RPMI8226 (cell line): ENCODE measurements at regions not wholly inside any gene's neighbourhood (a gene's known extent, or its start where the extent isn't known, plus 50 kb on each side); places are given as distances from the start of the nearest gene placed in this dataset.
"Not testable (repeated sequence)": the region's sequence is repeated elsewhere in the genome, so short reads cannot be mapped to it uniquely, and the experiment has no call there.

Experiments used
- DNase-seq: peaks from one replicate; pipeline ENCODE4 v3.0.0-alpha.2; 2015

DNA sequence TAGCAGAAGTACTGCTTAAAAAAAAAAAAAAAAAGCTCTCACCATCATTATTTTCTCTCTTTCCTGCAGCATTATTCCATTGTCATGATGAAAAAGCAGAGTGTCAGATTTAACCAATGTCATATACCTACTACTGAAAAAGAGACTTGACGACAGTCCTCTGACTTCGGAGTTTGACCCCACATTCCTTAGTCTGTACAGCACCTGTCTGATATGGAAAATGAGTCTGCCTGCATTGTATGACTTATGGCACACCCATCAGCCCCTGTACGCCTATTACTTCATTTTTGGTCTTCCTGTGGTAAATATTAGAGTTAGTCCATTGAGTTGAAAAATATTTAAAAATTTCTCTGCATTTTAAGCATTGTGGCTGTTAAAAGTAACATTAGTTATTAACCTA, 54.5 kb upstream of the NOX4 start:
- DNase-seq, result no peak

DNA sequence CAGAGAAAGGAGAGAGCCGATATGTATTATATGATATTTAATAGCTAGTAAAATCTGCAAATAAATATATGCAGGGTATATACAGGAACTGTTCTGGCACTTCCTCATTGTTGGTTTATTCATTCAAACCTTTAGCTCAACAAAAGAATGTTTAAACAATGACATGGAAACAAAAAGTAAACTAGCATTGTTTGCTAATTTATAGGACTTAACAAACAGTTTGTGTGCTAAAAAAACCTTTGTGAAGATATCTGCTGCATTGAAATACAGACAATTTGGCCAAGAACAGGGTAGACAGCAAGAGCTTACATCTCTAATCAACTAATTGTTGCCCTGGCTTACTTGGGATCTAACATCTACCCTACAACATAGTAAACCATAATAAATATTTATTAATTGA, 64.6 kb upstream of the NOX4 start:
- DNase-seq, result not testable (repeated sequence)

DNA sequence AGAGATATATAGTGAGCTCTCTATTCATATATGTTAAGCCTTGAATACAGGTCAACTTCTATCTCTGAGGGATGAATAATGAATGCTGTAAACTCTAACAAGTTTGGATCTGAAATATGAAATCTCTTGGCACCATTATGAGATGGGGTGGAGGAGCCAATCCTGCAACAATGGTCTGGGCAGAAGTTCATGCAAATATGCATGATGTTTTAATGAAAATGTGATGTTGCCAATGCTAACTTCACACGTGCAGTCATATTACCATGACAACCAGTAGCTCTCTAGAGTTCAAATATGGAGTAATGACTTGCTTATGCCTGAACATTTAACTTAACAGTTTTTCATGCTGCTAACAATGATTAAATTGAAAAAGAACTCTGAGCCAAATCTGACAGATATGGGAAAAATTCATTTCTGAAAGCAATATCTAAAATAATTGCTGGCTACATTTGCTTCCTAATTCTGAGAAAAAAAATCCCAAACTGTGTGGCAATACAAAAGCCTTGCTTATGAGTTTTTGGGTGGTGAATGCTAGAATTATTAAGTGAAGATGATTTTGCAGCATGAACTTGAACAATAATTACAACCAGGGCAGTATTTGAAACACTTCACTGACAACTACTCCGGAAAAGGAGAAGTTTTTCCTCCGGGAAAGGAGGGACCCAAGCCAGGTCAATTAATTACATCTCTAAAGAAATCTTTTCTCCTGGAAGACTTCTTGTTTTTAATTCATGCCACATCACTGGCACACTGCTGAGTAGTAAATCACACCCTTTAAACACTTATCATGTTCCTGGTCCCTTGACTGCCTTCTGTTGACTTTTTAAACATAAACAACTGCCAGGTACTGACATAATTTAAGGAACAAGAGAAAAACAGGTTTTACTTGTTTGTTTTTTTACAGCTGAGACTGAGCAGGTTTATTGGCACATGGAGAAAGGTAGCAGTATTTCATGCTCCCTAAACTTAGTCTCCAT, 65.8 kb upstream of the NOX4 start:
- not testable (repeated sequence) for DNase-seq

DNA sequence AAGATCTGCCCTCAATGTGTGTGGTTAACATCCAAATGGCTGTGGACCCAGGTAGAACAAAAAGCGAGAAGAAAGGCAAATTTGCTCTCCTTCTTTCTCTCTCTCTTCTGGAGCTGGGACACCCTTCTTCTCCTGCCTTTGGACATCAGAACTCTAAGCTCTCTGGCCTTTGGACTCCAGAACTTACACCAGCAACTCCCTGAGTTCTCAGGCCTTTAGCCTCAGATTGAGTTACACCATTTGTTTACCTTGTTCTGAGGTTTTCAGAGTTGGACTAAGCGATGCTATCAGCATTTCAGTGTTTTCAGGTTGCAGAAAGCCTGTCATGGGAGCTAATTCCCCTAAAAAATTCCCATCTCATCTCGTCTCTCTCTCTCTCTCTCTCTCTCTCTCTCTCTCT, 69.4 kb upstream of the NOX4 start:
- DNase-seq, result not testable (repeated sequence)

DNA sequence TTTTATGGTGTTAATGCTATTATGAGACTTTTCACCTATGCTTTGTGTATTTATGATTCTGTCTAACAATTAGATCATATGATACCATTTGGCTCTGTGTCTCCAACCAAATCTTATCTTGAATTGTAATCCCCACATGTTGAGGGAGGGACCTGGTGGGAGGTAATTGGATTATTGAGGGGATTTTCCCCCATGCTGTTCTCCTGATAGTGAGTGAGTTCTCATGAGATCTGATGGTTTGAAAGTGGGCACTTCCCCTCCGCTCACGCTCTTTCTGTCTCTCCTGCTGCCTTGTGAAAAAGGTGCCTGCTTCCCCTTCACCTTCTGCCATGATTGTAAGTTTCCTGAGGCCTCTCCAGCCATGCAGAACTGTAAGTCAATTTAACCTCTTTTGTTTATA, 71.6 kb upstream of the NOX4 start:
- DNase-seq, result not testable (repeated sequence)

DNA sequence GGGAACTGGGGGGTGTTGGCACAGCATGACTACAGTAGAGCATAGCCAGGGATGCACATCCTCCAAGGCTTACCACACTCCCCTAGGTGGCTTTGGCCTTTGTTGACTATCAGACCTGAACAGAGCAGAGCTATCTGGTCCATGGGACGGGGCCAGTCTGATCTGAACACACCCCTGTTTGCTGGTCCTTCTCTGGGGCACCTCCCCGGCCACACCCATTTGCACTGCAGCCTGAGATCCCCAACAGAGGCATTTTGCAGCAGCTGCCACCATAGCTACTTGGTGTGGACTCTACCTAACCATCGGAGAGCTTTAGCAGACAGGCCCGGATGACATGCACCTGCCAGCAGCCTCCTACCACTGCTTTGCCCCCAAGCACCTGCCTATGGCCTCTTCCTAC, 75.8 kb upstream of the NOX4 start:
- DNase-seq, result no peak

DNA sequence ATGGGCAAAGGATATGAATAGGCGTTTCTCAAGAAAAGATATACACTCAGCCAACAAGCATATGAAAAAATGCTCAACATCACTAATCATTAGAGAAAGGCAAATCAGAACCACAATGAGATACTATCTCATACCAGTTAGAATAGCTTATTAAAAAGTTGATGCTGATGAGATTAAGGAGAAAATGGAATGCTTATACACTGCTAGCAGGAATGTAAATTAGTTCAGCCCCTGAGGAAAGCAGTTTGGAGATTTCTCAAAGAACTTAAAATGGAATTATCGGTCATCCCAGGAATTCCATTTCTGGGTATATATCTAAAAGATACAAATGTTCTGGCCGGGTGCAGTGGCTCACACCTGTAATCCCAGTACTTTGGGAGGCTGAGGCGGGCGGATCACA, 78.2 kb upstream of the NOX4 start:
- not testable (repeated sequence) for DNase-seq

DNA sequence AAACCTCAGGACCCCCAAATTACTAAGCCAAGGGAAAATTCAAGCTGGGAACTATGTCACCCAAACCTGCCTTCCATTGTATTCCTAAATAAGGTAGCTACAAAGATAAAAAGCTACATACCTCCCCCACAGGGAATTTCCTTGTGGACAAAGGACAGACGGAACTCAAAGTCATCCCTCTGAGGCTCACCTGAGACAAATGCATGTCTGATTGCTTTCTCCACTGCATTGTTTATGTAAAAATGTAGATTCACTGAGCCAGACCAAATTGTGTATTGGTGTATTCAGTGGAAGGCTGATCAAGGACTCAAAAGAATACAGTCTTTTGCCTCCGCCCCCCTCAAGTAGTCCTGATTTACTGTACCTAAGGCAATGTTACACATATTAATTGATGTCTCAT, 80.5 kb upstream of the NOX4 start:
- DNase-seq, result not testable (repeated sequence)

DNA sequence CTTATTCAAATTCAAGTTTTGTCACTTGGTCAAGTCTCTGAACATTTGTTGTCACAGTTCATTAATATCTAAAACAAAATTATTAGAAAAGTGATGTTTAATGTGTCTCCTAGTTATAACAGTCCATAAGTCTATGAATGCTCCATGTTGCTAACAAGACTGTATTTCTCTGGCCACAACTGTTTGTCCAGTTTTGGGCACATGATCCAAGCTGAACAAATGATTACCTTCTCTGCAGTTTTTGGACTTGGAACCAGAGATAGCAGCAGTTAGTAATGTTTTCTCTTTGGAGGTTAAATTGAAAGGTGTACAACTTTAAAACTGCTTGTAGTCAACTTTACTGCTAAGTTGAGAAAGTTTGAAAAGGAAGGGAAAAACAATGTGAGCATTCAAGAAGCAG, 84.7 kb upstream of the NOX4 start:
- DNase-seq, result not testable (repeated sequence)

DNA sequence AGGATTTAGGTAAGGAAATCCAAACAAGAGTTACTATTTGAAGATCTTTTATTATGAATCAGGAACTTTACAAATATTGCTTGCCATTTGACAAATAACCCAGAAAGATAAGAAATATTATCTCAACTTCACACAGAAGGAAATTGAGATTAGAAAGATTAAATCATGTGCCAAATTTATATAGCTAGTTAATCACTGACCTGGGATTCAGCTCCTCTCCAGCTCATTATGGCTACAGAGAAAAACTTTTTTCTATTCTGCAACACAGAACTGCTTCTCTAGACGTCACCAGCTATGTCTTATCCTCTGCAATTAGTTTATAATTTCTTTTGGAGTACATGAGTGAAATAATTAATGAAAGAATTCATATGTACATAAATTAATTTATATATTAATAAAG, 86.3 kb upstream of the NOX4 start:
- DNase-seq, result not testable (repeated sequence)

DNA sequence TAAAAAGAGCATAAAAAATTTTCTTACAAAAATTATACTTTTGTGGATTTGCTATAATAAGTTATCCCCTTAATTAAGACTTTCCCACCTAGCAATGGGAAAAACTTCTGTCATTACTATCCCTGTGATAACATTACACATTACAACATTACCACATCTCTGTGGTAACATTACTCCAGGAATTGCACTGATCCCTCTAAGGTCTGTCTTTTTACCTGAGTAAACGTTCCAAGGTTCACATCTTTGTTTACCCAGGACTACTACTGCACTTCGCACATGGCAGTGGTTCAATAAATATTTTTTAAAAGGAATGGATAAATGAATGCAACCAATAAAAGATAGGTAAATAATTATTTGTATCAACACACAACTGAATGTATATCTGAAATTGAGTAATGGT, 92.4 kb upstream of the NOX4 start:
- no peak for DNase-seq

DNA sequence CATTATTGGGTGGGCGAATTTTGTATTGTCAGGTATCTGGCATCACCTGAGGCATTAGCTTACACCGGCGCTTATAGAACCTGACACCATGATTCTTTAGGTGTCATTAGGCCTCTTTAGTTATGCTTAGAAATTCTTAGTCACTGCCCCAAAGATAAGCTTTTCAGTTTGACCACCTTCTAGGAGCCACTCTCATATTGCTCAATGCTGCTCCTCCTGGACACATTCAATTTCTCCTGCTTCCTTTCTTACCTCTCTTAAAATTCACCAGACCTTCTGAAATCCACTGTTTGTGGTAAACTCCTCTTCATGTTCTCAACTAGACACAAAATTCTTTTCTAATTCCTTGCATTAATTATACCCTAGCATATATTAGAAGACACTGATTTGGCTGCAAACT, 93.9 kb upstream of the NOX4 start:
- not testable (repeated sequence) for DNase-seq

DNA sequence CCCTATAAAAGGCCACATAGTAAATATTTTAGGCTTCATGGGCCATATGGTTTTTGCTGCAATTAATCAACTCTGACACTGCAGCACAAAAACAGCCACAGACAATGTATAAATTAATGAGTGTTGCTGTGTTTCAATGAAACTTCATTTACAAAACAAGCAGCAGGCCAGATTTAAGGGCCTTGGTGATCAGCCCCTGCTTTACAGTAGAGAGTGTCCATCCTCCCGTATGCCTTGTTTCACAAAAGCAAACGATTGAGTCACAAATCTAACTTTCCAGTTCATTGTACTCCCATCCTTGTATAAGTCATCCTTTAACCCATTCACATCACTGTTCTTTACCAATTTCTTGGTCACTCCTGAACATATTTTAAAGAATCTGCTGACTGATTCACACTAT, 94.3 kb upstream of the NOX4 start:
- DNase-seq, result not testable (repeated sequence)

DNA sequence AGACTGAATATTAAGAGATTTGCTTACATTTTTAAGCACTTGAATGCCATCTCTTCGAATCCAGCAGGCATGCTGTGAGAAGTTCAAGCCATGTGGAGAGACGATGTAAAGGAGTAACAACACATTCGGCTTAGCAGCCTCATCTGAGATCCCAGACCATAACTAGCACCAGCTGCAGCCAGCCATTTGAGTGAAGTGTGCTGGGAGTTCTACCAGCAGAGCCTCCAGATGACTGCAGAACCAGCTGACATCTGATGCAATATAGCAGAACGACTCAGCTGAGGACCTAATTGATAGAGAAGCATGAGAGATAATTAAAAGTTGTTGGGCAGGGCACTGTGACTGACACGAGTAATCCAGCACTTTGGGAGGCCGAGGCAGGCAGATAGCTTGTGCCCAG, 98.2 kb upstream of the NOX4 start:
- not testable (repeated sequence) for DNase-seq

DNA sequence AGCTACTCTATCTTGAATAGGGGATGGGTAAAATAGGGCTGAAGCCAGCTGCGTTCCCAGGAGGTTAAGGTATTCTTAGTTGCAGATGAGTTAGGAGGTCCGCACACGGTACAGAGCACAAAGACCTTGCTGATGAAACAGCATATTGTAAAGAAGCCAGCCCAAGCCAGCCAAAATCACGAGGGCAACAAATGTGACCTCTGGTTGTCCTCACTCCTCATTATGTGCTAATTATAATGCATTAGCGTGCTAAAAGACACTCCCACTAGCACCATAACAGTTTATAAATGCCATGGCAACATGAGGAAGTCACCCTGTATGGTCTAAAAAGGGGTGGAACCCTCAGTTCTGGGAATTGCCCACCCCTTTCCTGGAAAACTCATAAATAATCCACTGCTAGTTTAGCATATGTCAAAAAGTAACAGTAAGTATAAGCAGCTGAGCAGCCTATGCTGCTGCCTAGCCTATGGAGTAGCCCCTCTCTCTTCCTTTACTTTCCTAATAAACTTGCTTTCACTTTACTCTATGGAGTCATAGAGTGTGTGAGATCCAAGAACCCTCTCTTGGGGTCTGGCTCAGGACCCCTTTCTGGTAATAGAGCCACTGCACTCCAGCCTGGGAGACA, 98.9 kb upstream of the NOX4 start:
- not testable (repeated sequence) for DNase-seq

DNA sequence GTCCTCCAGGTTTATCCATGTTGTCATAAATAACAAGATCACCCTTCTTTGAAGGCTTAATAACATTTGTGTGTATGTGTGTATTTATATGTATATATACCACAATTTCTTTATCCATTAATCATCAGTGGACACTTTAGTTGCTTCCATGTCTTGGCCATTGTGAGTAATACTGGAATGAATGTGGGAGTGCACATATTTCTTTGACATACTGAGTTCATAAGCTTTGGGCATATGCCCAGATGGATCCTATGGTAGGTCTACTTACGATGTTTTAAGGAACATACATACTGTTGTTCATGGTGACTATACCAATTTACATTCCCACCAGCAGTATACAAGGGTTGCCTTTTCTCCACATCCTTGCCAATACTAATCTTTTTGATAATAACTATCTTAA, 108.8 kb upstream of the TRIM77 start:
- DNase-seq, result not testable (repeated sequence)

DNA sequence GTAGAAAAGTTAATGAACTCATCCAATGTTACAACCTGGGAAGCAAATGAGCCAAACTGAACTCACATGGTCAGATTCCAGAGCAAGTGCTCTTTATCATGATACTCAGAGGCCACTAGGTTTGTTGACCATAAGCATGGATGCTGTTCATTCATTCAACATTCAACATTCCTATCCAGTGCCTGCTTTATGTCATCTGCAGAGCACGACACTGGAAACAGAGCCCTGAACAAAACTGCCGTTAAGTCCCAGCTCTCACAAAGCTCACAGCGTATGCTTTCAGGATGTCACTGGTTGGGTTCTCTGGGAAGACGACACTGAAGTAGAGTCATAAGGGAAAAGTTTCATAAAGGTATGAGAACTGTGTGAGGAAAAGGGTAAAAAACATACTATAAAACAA, 105.8 kb upstream of the TRIM77 start:
- no peak for DNase-seq

DNA sequence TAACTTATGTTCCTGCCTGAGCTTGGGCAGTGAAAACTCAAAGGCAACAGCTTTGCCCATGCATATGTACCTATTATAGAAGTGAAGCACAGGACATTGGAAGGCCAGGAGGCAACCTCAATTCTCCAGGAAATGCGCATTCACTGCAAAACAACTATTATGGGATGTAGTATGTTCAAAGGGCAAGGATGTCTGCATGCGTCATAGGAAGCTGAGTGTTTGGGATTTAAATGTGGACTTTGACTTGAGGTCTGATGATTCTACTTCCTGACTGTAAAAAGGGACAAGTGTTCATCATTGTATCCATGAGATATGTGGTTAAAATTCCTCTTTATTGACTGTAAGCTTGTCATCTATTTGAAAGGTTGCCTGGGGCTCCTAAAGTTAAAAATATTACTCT, 103.3 kb upstream of the TRIM77 start:
- DNase-seq, result not testable (repeated sequence)

DNA sequence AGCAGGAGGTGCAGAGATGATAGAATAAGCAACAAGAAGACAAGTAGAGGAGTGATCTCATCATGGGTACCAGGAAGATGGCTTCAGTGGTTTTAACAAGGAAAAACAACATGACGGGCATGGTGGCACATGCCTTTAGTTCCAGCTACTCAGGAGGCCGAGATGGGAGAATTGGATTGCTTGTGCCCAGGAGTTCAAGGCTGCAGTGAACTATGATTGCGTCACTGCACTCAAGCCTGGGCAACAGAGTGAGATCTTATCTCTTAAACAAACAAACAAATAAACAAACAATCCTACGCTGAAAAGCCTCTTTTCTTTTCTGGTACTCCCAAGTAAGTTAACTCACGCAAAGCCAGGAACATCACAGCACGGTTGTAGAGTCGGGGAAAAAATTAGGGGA, 102.6 kb upstream of the TRIM77 start:
- DNase-seq, result not testable (repeated sequence)

DNA sequence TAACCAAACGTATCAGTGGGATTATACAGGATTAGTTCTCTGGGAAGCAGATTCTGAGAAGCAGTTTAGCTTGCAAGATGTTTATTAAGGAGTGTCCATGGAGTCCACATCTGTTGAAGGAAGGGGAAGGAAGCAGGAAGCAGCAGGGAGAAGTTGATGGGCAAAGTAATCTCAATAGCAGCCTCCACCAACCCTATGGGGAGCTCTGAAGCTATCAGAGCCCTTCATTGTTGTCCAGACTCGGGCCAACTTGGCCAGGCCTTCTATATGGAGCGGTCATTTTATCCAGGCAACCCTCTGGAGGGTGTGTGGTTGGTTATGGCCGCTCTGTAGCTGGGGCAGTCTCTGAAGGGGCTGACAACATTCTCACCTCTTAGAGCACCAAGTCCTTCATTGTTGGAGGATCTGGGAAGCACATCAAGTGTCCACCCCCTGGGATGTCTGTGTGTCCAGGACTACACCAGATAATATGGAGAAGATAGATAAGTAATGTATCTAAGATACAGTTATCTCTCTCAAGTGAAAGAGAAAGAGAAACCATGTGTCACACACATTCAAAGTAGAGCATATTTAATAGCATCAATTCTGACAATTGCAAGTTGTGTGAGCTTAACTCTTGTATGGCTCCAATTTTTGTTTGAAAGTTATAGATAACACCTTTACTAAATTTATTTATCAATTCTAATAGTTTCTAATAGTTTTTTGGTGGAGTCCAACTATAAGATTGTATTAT, 101.7 kb upstream of the TRIM77 start:
- DNase-seq, result no peak

DNA sequence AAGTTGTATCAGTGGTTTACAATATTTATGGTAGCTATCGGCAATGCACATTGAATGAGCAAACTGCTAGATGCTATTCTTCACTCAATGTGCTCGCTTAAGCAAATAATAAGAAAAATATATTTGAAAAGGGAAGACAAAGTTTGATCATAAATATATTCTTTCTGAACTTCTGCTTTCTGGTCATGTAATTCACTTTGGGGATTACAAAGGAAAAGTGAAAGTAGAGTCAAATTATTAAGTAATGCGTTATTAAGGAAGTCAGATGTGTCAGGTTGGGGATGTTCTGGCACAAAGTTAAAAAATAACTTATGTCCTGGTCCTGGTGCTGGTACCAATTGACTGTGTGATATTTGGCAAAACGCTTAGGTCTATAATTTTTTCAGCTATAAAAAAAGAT, 98.0 kb upstream of the TRIM77 start:
- no peak for DNase-seq

DNA sequence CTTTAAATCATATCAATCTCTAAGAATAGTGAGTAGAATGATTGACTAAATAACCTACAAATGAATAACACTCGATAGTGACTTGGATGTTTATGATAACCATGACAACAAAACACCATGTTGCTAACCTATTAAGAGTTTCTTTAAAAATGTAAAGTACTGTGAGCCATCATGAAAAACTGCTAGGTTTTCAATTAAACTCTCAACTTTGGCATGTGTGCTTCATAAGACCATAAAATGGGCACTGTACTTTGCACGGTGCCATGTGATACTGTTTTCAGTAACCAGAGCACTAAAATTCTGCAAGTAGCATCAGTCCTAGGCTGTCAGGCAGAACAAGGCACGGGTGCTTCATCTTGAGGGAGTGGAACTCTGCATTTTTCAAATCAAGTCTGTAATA, 96.2 kb upstream of the TRIM77 start:
- DNase-seq, result no peak

DNA sequence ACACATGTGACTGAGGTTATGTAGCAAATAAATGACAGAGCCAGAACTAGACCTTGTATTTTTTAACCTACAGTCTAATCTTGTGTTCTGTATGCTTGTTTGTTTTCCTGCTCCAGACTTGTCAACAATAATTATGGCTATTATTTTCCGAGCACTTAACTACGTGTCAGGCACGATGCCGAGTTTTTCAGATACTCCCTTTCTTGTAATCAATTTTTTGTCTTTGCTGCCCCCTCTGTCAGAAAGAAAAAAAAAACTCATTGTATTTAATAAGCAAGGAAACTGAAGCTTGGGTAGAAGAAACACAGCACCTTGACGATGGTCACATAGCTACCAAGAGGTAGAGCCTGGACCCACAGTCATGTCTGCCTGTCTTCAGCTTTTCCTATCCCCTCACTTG, 95.7 kb upstream of the TRIM77 start:
- DNase-seq, result not testable (repeated sequence)

DNA sequence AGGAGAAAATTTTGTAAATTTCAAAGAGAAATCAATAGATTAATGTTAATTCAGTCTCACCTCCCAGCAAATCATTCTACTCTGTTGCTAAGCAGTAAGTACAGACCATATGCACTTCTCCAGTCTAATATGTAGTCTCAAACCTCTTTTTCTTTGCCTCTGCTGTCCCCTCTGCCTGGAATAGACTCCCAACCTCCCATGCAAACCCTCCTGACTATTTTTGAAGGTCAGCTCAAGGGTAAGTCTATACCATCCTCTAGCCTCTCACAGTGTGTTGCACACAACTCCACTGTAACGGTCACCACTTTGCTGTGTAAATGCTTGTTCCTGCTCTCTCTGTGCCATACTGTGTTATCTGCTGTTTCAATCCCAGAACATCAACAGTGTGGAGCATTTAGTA, 94.5 kb upstream of the TRIM77 start:
- DNase-seq, result not testable (repeated sequence)
